ENCODE measurements at regions not wholly inside any gene's neighbourhood (a gene's known extent, or its start where the extent isn't known, plus 50 kb on each side); places are given as distances from the start of the nearest gene placed in this dataset.

DNA sequence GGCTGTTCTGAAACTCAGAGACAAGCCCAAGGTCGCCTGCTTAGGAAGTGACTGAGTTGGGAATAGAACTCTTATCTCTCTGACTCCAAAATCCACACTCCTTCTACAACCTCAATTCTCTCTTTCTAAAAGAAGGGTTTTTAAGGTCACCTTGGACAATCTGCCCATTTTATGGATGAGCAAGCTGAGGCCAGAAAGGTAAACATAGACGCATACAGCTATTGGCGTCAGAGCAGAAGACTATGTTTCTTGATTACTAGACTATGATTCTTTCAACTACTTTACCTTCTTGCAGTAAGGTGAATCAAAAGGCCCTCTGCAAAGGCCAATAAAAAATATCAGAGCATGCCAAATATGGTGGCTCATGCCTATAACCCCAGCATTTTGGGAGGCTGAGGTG is 276.6 kb downstream of the CLIC5 start:
- Mint-ChIP-seq H3K27me3 (ENCODE audit: low read depth) (peaks cover 4% of the 10 kb centered on the region), H3K36me3 (ENCODE audit: low read depth) (no peaks in the 10 kb centered on the region), H3K4me3 (no peak overlapping the region), H3K9me3 (no peaks in the 10 kb centered on the region), H3K4me1 (ENCODE audit: low read depth) (peaks cover 55% of the 10 kb centered on the region), H3K27ac (no peak overlapping the region)

DNA sequence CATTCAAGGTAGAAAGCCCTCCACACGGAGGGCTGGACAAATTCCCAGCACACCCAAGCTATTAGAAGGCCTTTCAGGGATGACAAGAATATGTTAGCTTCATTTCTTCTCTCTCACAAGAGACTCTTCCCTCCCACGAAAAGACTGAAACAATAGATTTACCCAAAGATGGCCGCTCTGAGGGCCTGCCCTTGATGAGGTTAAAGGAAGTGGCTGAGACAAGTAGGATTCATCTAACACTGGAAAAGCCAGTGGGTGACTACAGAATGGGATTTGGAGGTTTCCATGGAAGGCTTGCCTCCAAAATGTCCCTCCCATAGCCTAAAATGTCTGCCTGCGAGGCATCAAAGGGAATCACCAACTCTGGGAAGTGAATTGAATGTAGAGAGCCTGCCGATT is 277.6 kb downstream of the CLIC5 start:
- Mint-ChIP-seq H3K4me3 (peak overlapping the region; percentile 47), H3K27me3 (ENCODE audit: low read depth) (peaks cover 4% of the 10 kb centered on the region), H3K36me3 (ENCODE audit: low read depth) (no peaks in the 10 kb centered on the region), H3K27ac (peak overlapping the region; percentile 79), H3K4me1 (ENCODE audit: low read depth) (peaks cover 55% of the 10 kb centered on the region), H3K9me3 (no peaks in the 10 kb centered on the region)

DNA sequence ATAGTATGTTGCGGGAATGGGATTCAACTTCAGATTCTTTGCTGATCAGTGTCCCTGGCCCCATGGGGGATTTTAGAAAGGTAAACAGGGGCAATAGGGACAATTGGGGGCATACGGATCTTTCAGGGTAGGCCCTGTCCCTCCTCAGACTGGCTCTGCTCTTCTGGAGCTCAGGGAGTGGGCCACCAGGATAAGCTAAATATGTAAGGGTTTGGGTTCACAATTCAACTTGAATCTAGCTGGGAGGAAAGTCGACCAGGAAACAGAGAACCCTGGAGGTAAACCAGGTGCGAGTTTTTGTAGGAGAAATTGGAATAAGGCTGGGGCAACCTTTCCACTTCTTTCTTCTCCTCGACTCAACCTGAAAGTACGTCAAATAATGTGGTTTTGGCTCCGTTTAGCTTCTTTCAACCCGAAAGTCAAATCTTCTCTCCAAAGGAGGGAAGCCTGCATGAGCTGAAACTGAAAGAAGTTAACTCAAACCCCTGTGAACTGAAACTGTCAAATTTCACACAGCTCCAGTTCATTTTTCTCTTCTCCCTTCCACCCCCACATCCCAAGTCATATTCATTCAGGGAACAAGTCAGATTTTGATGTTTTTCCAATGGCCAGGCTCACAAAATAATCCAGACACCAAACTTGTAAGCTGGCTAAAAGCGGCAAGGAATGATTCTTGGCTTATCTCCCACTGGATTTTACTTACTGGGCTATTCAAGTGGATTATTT is 278.2 kb downstream of the CLIC5 start:
- Mint-ChIP-seq H3K27ac (peak overlapping the region; percentile 79), H3K4me1 (ENCODE audit: low read depth) (peaks cover 55% of the 10 kb centered on the region), H3K4me3 (peak overlapping the region; percentile 47), H3K27me3 (ENCODE audit: low read depth) (peaks cover 4% of the 10 kb centered on the region), H3K36me3 (ENCODE audit: low read depth) (no peaks in the 10 kb centered on the region), H3K9me3 (no peaks in the 10 kb centered on the region)

DNA sequence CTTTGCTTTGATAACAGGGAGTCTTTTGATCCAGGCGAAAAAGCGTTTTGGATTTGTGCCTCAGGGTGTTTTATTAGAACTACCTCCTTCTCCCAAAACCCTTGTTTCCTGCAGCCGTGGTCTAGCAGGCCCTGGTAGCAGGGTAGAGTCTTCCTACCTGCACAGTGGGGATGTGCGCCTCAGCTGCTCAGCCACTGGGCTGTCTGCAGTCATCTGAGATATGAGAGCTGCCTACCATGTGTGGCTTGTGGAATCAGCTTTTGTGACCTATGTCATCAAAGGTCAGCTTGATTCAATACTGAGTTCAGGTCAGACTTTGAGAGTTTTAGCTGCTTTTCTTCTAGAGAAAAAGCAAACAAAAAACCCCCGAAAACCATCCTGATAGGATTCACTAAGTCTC is 279.5 kb downstream of the CLIC5 start:
- Mint-ChIP-seq H3K4me3 (no peak overlapping the region), H3K36me3 (ENCODE audit: low read depth) (no peaks in the 10 kb centered on the region), H3K4me1 (ENCODE audit: low read depth) (peaks cover 45% of the 10 kb centered on the region), H3K27me3 (ENCODE audit: low read depth) (peaks cover 4% of the 10 kb centered on the region), H3K9me3 (no peaks in the 10 kb centered on the region), H3K27ac (no peak overlapping the region)

- Mint-ChIP-seq H3K4me1 (ENCODE audit: low read depth) (peaks cover 28% of the 10 kb centered on the region), H3K9me3 (no peaks in the 10 kb centered on the region), H3K36me3 (ENCODE audit: low read depth) (no peaks in the 10 kb centered on the region), H3K27ac (no peak overlapping the region), H3K4me3 (no peak overlapping the region), H3K27me3 (ENCODE audit: low read depth) (peaks cover 4% of the 10 kb centered on the region)
Measured at GRCh38 chr6:45732731-45733130, 282.9 kb downstream of the CLIC5 start.

DNA sequence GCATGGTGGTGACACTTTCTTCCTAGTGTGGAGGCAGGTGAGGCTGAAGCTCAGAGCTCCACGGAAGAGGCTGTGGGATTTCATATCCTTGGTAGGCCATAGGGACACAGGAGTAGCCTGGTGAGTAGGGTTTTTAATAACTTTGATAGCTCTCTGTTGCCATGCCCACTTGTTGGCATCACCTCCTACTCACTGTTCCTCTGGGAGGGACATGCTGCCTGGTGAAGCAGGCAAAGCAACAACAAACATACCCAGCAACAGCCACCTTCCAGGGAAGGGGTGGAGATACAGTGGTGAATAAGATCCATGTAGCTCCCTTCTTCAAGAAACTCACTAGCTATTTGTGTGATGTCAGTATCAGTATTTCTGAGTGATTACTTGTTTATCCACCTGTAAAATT is 285.4 kb downstream of the CLIC5 start:
- H3K27ac Mint-ChIP-seq = no peak overlapping the region
- H3K4me1 Mint-ChIP-seq (ENCODE audit: low read depth) = peaks cover 8% of the 10 kb centered on the region

DNA sequence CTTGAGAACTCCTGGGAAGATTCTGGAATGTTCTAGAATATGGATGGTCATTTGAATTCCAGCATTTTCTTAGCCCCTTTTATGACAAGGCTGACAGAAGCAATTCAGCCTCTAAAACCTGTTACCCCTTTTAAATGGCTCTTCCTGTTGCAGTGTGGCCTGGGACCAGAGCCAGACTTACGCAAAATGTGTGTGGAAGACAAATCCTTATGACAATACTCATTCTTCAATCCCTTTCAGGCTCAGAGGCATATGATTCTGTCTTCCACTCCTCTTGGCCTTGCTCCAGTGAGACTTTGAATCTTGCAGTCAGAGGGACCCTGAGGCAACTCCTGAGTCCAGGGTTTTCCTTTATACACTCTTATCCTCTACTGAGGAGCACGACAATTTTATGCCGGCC is 287.0 kb downstream of the CLIC5 start:
- H3K9me3 Mint-ChIP-seq = no peaks in the 10 kb centered on the region
- H3K27ac Mint-ChIP-seq = no peak overlapping the region
- no peak overlapping the region for H3K4me3 Mint-ChIP-seq
- no peaks in the 10 kb centered on the region for H3K36me3 Mint-ChIP-seq (ENCODE audit: low read depth)
- no peaks in the 10 kb centered on the region for H3K27me3 Mint-ChIP-seq (ENCODE audit: low read depth)
- peaks cover 5% of the 10 kb centered on the region for H3K4me1 Mint-ChIP-seq (ENCODE audit: low read depth)

More for the DNA sequence above, 285.4 kb downstream of the CLIC5 start:
- Mint-ChIP-seq H3K4me3 (no peak overlapping the region), H3K27me3 (ENCODE audit: low read depth) (peaks cover 4% of the 10 kb centered on the region), H3K36me3 (ENCODE audit: low read depth) (no peaks in the 10 kb centered on the region), H3K9me3 (no peaks in the 10 kb centered on the region)

- H3K27ac Mint-ChIP-seq = no peak overlapping the region
- peaks cover 4% of the 10 kb centered on the region for H3K4me1 Mint-ChIP-seq (ENCODE audit: low read depth)
- no peak overlapping the region for H3K4me3 Mint-ChIP-seq
- H3K36me3 Mint-ChIP-seq (ENCODE audit: low read depth) = no peaks in the 10 kb centered on the region
- H3K27me3 Mint-ChIP-seq (ENCODE audit: low read depth) = no peaks in the 10 kb centered on the region
- H3K9me3 Mint-ChIP-seq = peaks cover 3% of the 10 kb centered on the region
Measured at GRCh38 chr6:45727819-45728449, 287.7 kb downstream of the CLIC5 start.

DNA sequence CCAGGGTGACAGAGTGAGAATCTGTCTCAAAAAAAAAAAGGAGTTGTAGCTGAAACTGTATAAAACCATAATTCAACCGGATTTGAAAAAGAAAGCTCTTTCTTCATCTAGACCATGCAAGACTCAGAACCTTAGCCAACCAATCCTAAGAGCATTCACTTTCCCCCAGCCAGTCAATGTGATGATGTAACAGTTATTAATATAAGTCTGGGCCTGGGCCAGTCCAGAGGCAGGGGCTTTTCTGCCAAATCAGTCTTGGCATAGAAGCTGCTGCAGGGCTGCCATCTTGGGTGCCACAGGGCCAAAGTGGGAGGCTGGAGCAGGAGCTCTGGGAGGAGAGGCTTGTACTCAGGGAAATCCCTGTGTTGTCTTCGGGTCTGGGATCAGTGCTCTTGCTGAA is 288.4 kb downstream of the CLIC5 start:
- no peak overlapping the region for H3K27ac Mint-ChIP-seq
- no peak overlapping the region for H3K4me3 Mint-ChIP-seq
- peaks cover 6% of the 10 kb centered on the region for H3K9me3 Mint-ChIP-seq
- H3K4me1 Mint-ChIP-seq (ENCODE audit: low read depth) = no peaks in the 10 kb centered on the region
- H3K36me3 Mint-ChIP-seq (ENCODE audit: low read depth) = peaks cover 2% of the 10 kb centered on the region
- no peaks in the 10 kb centered on the region for H3K27me3 Mint-ChIP-seq (ENCODE audit: low read depth)

GRCh38 chr6:45726444-45726843 is 289.2 kb downstream of the CLIC5 start:
- no peak overlapping the region for H3K27ac Mint-ChIP-seq
- H3K9me3 Mint-ChIP-seq = peaks cover 6% of the 10 kb centered on the region
- H3K36me3 Mint-ChIP-seq (ENCODE audit: low read depth) = peaks cover 2% of the 10 kb centered on the region
- no peaks in the 10 kb centered on the region for H3K27me3 Mint-ChIP-seq (ENCODE audit: low read depth)
- H3K4me1 Mint-ChIP-seq (ENCODE audit: low read depth) = no peaks in the 10 kb centered on the region
- no peak overlapping the region for H3K4me3 Mint-ChIP-seq

DNA sequence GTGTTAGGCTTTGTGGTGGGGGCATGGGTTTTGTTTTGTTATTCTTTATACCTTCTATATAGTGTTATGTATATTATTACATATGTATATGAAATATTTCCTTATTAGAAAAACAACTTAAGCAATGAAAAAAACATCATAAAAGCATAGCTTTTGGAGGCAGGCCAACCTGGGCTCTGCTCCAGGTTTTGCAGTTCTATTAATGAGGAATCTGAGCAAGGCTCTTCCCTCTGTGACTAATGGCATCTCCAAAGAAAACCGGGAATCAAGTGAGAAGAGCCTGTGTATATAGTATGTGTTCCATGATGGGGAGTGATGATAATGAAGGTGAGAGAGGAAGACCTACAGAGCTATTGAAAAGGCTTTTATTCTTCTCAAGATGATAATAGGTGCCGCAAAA is 291.1 kb downstream of the CLIC5 start:
- Mint-ChIP-seq H3K27me3 (ENCODE audit: low read depth) (no peaks in the 10 kb centered on the region), H3K27ac (no peak overlapping the region), H3K9me3 (peaks cover 6% of the 10 kb centered on the region), H3K4me1 (ENCODE audit: low read depth) (no peaks in the 10 kb centered on the region), H3K4me3 (no peak overlapping the region), H3K36me3 (ENCODE audit: low read depth) (peaks cover 2% of the 10 kb centered on the region)

GRCh38 chr6:45724027-45724426 is 291.6 kb downstream of the CLIC5 start:
- Mint-ChIP-seq H3K4me1 (ENCODE audit: low read depth) (no peaks in the 10 kb centered on the region), H3K4me3 (no peak overlapping the region), H3K27ac (no peak overlapping the region)

GRCh38 chr6:45722876-45723275 is 292.8 kb downstream of the CLIC5 start:
- Mint-ChIP-seq H3K27me3 (ENCODE audit: low read depth) (no peaks in the 10 kb centered on the region), H3K4me3 (no peak overlapping the region), H3K4me1 (ENCODE audit: low read depth) (no peaks in the 10 kb centered on the region), H3K9me3 (peaks cover 6% of the 10 kb centered on the region), H3K36me3 (ENCODE audit: low read depth) (peaks cover 2% of the 10 kb centered on the region), H3K27ac (no peak overlapping the region)

More at GRCh38 chr6:45724027-45724426, 291.6 kb downstream of the CLIC5 start:
- Mint-ChIP-seq H3K27me3 (ENCODE audit: low read depth) (no peaks in the 10 kb centered on the region), H3K36me3 (ENCODE audit: low read depth) (peaks cover 2% of the 10 kb centered on the region), H3K9me3 (peaks cover 6% of the 10 kb centered on the region)

GRCh38 chr6:45721665-45722064 is 294.0 kb downstream of the CLIC5 start:
- H3K27me3 Mint-ChIP-seq (ENCODE audit: low read depth) = no peaks in the 10 kb centered on the region
- H3K4me1 Mint-ChIP-seq (ENCODE audit: low read depth) = no peaks in the 10 kb centered on the region
- no peak overlapping the region for H3K27ac Mint-ChIP-seq
- H3K36me3 Mint-ChIP-seq (ENCODE audit: low read depth) = peaks cover 2% of the 10 kb centered on the region
- H3K9me3 Mint-ChIP-seq = peaks cover 6% of the 10 kb centered on the region
- H3K4me3 Mint-ChIP-seq = no peak overlapping the region

GRCh38 chr6:45718871-45719270 is 296.8 kb downstream of the CLIC5 start:
- H3K36me3 Mint-ChIP-seq (ENCODE audit: low read depth) = peaks cover 2% of the 10 kb centered on the region

More at GRCh38 chr6:45718871-45719270, 296.8 kb downstream of the CLIC5 start:
- Mint-ChIP-seq H3K4me3 (no peak overlapping the region), H3K4me1 (ENCODE audit: low read depth) (peaks cover 18% of the 10 kb centered on the region), H3K9me3 (peaks cover 6% of the 10 kb centered on the region), H3K27me3 (ENCODE audit: low read depth) (no peaks in the 10 kb centered on the region), H3K27ac (no peak overlapping the region)
